Heart left ventricle (tissue), 16 donors: ENCODE measurements at regions not wholly inside any gene's neighbourhood (a gene's known extent, or its start where the extent isn't known, plus 50 kb on each side); places are given as distances from the start of the nearest gene placed in this dataset.

Source experiments
- ATAC-seq, 4 donors: fragments of 200-7000 bp; cut with Tn5 transposase; one replicate each; pipeline ENCODE4 v1.9.1; 2020 to 2022; ENCODE audit warnings: moderate library complexity in 4 of 4, mild to moderate bottlenecking in 3 of 4, moderate number of reproducible peaks in 1 of 4
- DNase-seq, 5 donors: peaks; one replicate each; pipeline ENCODE4 v3.0.0-alpha.2; 2020
- H3K27ac ChIP-seq, 12 donors: fragments of 200-600 bp; sonication (generic) in 4 of 12; one replicate each; pipeline versions ENCODE4 v1.5.0 to v1.8.0; 2016 to 2022; ENCODE audit warnings: mild to moderate bottlenecking in 2 of 12
- H3K27me3 ChIP-seq, 9 donors: fragments of 200-600 bp; sonication (generic) in 2 of 9; one replicate each; pipeline versions ENCODE4 v1.5.1 to v1.8.0; 2016 to 2022; ENCODE audit warnings: mild to moderate bottlenecking in 3 of 9
- H3K36me3 ChIP-seq, 9 donors: fragments of 200-600 bp; sonication (generic) in 2 of 9; one replicate each; pipeline versions ENCODE4 v1.5.0 to v1.8.0; 2018 to 2022; ENCODE audit warnings: mild to moderate bottlenecking in 2 of 9
- H3K4me1 ChIP-seq, 12 donors: fragments of 200-600 bp; sonication (generic) in 4 of 12; one replicate each; pipeline versions ENCODE4 v1.5.0 to v1.8.0; 2016 to 2022; ENCODE audit warnings: mild to moderate bottlenecking in 3 of 12
- H3K4me3 ChIP-seq, 12 donors: fragments of 200-600 bp; sonication (generic) in 4 of 12; one replicate each; pipeline versions ENCODE4 v1.5.0 to v1.8.0; 2017 to 2022; ENCODE audit warnings: mild to moderate bottlenecking in 9 of 12, moderate library complexity in 4 of 12
- H3K9me3 ChIP-seq, 12 donors: fragments of 200-600 bp; sonication (generic) in 4 of 12; one replicate each; pipeline versions ENCODE4 v1.5.0 to v1.8.0; 2016 to 2022; ENCODE audit warnings: mild to moderate bottlenecking in 1 of 12
- CTCF ChIP-seq, 12 donors: fragments of 200-600 bp; sonication (generic) in 4 of 12; IDR thresholded peaks; one replicate each; pipeline versions ENCODE4 v1.5.0 to v1.8.0; 2018 to 2022; ENCODE audit warnings: antibody characterized with exemption in 12 of 12, mild to moderate bottlenecking in 5 of 12
- POLR2A ChIP-seq, 2 donors: fragments of 450-650 bp; IDR thresholded peaks; one replicate each; pipeline ENCODE4 v1.6.1; 2017; ENCODE audit warnings: antibody characterized with exemption in 2 of 2, mild to moderate bottlenecking in 2 of 2, moderate library complexity in 2 of 2
- WGBS, 4 donors: extraction: QIAGEN DNeasy Blood & Tissue Kit in 2 of 4; methylation state at CpG; one replicate each; pipeline versions ENCODE4 v1.1.5 to v1.1.7; 2013 to 2018; 5-methylcytosine and 5-hydroxymethylcytosine counted together
- intact Hi-C, 10 donors: fragments of 100-400 bp; cut with DNase I; formaldehyde crosslinking; loops; one replicate each; pipeline versions ENCODE4 v1.11.1 to v1.14.2; 2022
- donor health status: ischemic (EF 13 %, LVEDD 7.1; RV severe dilation, severe dysfunction).
- donor health status: healthy with polysubstance abuse.
- donor health status: DM: no; HTN: yes; CAD: no.
- donor health status: DM: no; HTN: no; CAD: no.
- donor health status: ischemic (EF 25% LVEDD 6.9; RV normal size, moderate dysfunction).
- donor health status: ischemic (EF 25% LVEDD 5.7; RV mildly dilated, moderate dysfunction).
- donor health status: healthy.
- donor health status: DM: yes; HTN: yes; CAD: no.
- donor health status: ischemic (EF 35%, LVEDD 5.7; RV mildly dilated, moderate dysfunction).
- donor health status: nonischemic (EF 11% LVEDD 7.7; RV severe dilation, severe dysfunction).
- donor health status: DM: yes; HTN: yes; CAD: no.
- donor health status: PGD.
- donor health status: ischemic (EF 29% LVEDD 5.4; RV normal size, mild dysfunction).
- donor health status: nonischemic (EF 23%, LVEDD 6.1; RV moderate dilation, normal function).

DNA sequence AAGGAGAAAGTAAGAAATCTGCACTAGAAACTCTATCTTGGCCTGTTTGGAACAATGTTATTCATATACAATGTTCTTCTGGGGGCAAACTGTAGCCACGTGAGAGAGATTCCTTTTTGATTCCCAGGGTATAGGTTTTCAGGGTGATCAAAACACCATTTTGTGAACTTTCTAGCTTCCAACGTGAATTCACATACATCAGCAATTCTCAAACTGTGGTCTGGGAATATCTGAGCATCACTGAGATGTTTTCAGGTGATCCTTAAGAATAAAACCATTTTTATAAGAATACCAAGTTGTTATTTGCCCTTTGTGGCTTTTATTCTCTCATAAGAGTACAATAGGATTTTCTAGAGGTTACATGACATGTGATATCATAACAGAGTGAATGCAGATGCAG lies 66.9 kb upstream of the ATP1A1 start:
- H3K27me3 ChIP-seq: no peaks in the 10 kb centered on the region
- no peak overlapping the region for H3K4me3 ChIP-seq
- intact Hi-C loops: loop anchor here in 1 of 10 donors (10.0 kb wide), 1 partner anchor 49 kb away; no protein-coding TSS in a partner anchor
- 74 to 86% (median 79%) methylated on average over 2 of the region's 2 CpGs for WGBS, 4 donors
- H3K36me3 ChIP-seq: no peaks in the 10 kb centered on the region
- DNase-seq: no peak
- no peak for ATAC-seq
- H3K27ac ChIP-seq: no peak overlapping the region
- peaks cover 0 to 6% (median 0%) of the 10 kb centered on the region in 12 donors for H3K4me1 ChIP-seq
- H3K9me3 ChIP-seq: peaks cover 0 to 11% (median 0%) of the 10 kb centered on the region in 12 donors
- no peak for TF ChIP-seq CTCF (IDR thresholded peaks at IDR 0.05)
- TF ChIP-seq POLR2A (IDR thresholded peaks at IDR 0.05): no peak

DNA sequence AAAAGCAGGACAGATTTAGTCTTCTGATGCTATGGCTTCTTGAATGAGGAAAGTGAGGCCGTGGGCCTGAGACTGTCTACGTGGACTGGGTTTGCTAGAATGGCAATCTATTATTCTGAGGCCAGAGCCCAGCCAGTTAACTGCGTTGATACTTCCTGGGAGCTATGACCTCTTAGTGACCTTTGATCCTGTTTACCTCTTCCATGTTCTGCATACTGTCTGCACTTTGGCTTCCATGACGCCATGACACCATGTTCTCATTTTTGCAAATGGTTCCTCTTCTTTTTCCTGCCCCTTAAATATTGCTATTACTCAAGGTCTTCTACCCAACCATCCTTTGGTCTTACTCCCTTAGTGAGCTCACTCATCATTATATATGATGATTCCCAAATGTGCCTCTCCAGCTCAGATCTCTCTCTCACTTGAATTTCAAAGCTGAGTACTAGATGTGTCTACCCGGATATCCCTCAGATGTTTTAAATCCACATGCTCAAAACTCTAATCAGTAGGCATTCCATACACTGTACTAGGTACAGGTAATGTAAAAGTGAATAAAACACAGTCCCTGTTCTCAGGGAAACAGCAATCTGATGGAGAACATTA lies 66.1 kb upstream of the ATP1A1 start:
- TF ChIP-seq CTCF (IDR thresholded peaks at IDR 0.05) (no peak), POLR2A (IDR thresholded peaks at IDR 0.05) (no peak)
- no peak for ATAC-seq
- H3K27ac ChIP-seq: no peak overlapping the region
- no peak overlapping the region for H3K4me3 ChIP-seq
- H3K36me3 ChIP-seq: no peaks in the 10 kb centered on the region
- no peak for DNase-seq
- peaks cover 0 to 8% (median 0%) of the 10 kb centered on the region in 12 donors for H3K4me1 ChIP-seq
- WGBS, 4 donors: 79 to 89% (median 85%) methylated on average over 5 of the region's 5 CpGs
- no peaks in the 10 kb centered on the region for H3K27me3 ChIP-seq
- peaks cover 0 to 11% (median 0%) of the 10 kb centered on the region in 12 donors for H3K9me3 ChIP-seq
- intact Hi-C loops: loop anchor here in 1 of 10 donors (10.0 kb wide), 1 partner anchor 48 kb away; no protein-coding TSS in a partner anchor

DNA sequence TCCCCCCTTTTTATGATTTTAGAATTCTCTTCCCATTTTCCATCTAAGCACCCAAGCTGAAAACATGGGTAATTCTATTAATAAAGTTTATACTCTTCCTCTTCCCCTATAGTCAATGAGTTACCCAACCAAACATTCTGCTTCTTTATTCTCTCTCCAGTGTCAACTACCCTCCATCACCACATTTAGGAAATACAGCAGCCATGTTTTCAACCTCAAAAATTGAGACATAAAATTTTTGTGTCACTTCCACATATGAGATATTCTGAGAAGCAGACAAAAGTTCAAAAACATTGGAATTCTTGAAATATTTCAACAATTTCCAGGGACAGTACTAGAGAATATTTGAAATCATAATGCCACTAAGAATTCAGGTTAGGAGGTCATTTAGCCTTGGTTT lies 64.8 kb upstream of the ATP1A1 start:
- DNase-seq: no peak

More for the DNA sequence above, 64.8 kb upstream of the ATP1A1 start:
- H3K27ac ChIP-seq: no peak overlapping the region
- intact Hi-C loops: loop anchor here in 1 of 10 donors (10.0 kb wide), 1 partner anchor 47 kb away; no protein-coding TSS in a partner anchor
- peaks cover 0 to 10% (median 0%) of the 10 kb centered on the region in 12 donors for H3K4me1 ChIP-seq
- H3K4me3 ChIP-seq: no peak overlapping the region
- TF ChIP-seq POLR2A (IDR thresholded peaks at IDR 0.05) (no peak), CTCF (IDR thresholded peaks at IDR 0.05) (no peak)
- no peaks in the 10 kb centered on the region for H3K36me3 ChIP-seq
- peaks cover 0 to 11% (median 0%) of the 10 kb centered on the region in 12 donors for H3K9me3 ChIP-seq
- H3K27me3 ChIP-seq: no peaks in the 10 kb centered on the region
- no peak for ATAC-seq
